ENCODE measurements at regions not wholly inside any gene's neighbourhood (a gene's known extent, or its start where the extent isn't known, plus 50 kb on each side); places are given as distances from the start of the nearest gene placed in this dataset.

DNA sequence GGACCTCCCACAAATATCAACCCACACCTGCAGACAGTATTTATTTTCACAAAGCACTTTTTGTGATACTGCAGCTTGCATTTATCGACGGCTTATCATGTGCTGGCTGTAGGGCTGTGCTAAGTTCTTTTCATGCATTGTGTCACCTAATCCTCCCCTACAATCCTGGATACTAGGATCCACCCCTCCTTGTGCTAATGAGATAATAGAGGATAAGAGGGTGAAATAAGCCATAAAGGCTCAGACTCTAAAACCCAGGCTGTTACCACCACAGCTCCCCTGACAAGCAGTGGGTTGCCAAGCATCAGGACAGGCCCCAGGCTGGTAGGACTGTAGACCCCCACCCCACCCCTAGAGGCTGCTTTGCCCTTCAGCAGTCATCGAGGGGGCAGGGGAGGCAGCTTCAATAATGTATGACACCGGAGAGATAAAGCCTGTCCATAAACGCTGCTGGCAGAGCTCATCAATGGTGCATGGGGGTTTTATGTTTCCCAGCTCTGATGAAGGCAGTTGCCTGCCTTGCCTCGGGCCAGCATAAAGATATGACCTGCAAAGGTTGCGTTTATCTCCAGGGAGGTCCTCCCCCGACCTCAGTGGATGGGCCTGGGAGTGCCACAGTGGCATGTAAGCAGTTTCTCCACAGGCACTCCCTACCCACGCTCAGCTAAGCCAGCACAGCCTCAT, 73.9 kb upstream of the C16orf82 start:
- DNase-seq: no peak

GRCh38 chr16:26993511-26993910, 73.2 kb upstream of the C16orf82 start:
- no peak for DNase-seq

DNA sequence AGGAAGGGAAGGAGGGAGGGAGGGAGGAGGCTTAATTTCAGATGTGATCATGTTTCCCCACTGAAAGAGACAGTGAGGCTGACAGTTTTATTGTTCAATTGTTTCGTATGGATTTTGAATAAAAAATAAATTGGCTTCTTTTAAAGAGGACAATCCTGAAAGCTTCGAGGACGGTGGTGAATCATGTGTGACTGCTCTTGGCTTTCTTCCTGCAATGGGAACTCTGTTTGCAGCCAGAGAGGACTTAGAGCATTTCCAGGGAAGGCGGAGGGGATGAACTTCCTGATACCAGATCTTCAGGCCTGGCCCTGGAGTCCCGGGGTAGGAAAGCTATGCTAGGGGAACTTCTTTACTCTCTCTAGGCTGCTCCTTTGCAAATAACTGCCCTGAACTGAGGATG, 72.8 kb upstream of the C16orf82 start:
- DNase-seq: no peak

- no peak for DNase-seq
Measured at GRCh38 chr16:26995522-26995921, 71.2 kb upstream of the C16orf82 start.

GRCh38 chr16:27005386-27005785, 61.3 kb upstream of the C16orf82 start:
- no peak for DNase-seq

All from NCI-H1930 (cell line).